Endothelial cell of umbilical vein (primary cell): ENCODE measurements at regions not wholly inside any gene's neighbourhood (a gene's known extent, or its start where the extent isn't known, plus 50 kb on each side); places are given as distances from the start of the nearest gene placed in this dataset.

Source experiments
- BruUV-seq: library from RNA; stranded (reverse); fragments of 400-500 nt; replicated peaks from 2 replicates; lab custom pipeline; 2021; lab: Mats Ljungman, UMichigan
- CTCF ChIA-PET: fragments of 300-600, 350-600 bp; sonication (Branson Sonifier 250); formaldehyde crosslinking; loops from one replicate; lab custom pipeline; 2021; ENCODE audit warnings: antibody characterized with exemption, inconsistent platforms; lab: Charles Lee
- POLR2A ChIA-PET: fragments of 300-600, 350-600 bp; sonication (Branson Sonifier 250); formaldehyde crosslinking; loops from one replicate; lab custom pipeline; 2021; ENCODE audit warnings: antibody characterized with exemption, inconsistent platforms; lab: Charles Lee
- DNase-seq: peaks from one replicate; pipeline ENCODE4 v3.0.0-alpha.2; 2011; ENCODE audit warnings: low read depth, low spot score
- FAIRE-seq: peaks from 2 replicates; lab custom pipeline; 2011; peaks lifted over from hg19 to GRCh38; lab: Jason Lieb, UNC
- H2AFZ ChIP-seq: 2 replicates; pipeline ENCODE4 v1.6.0; 2012; ENCODE audit warnings: low read depth, low read length, control low read depth, inconsistent platforms
- H3K27ac ChIP-seq: 2 replicates; pipeline ENCODE4 v1.5.1; 2011; ENCODE audit warnings: low read depth, mild to moderate bottlenecking, control low read depth, low read length, moderate library complexity; ENCODE audit not compliant: insufficient read depth
- H3K27me3 ChIP-seq, 2 experiments: 2 replicates each; pipeline versions ENCODE4 v1.6.0 to v1.6.1; 2011; ENCODE audit warnings: low read length in 2 of 2, mixed read lengths in 1 of 2; ENCODE audit not compliant: control insufficient read depth in 2 of 2, insufficient read depth in 2 of 2
- H3K36me3 ChIP-seq, 2 experiments: 2 replicates in 1 of 2; 3 replicates in 1 of 2; pipeline ENCODE4 v1.5.1; 2011; ENCODE audit warnings: low read length in 2 of 2, mild to moderate bottlenecking in 1 of 2, moderate library complexity in 1 of 2; ENCODE audit not compliant: control insufficient read depth in 2 of 2, insufficient read depth in 2 of 2; ENCODE audit errors: extremely low read depth in 1 of 2
- H3K4me1 ChIP-seq: 3 replicates; pipeline ENCODE4 v1.5.1; 2011; ENCODE audit warnings: mild to moderate bottlenecking, low read length; ENCODE audit not compliant: control insufficient read depth, insufficient read depth; ENCODE audit errors: extremely low read depth
- H3K4me2 ChIP-seq: 2 replicates; pipeline ENCODE4 v1.6.1; 2011; ENCODE audit warnings: low read length, control low read depth, mixed read lengths; ENCODE audit not compliant: insufficient read depth
- H3K4me3 ChIP-seq, 3 experiments: fragments of 200-600 bp in 1 of 3; sonication (generic), shearing (Covaris generic) in 1 of 3; replicated peaks in 1 of 3; 2 replicates each; pipeline ENCODE4 v1.5.1; 2011 to 2016; ENCODE audit warnings: control low read depth in 3 of 3, low read length in 3 of 3, mild to moderate bottlenecking in 2 of 3, inconsistent platforms in 1 of 3, low read depth in 1 of 3, moderate library complexity in 1 of 3; ENCODE audit not compliant: insufficient read depth in 1 of 3
- H3K79me2 ChIP-seq: 2 replicates; pipeline ENCODE4 v1.6.0; 2012; ENCODE audit warnings: low read length, inconsistent platforms; ENCODE audit not compliant: control insufficient read depth, insufficient read depth
- H3K9ac ChIP-seq: replicated peaks from 2 replicates; pipeline ENCODE3; 2011; ENCODE audit warnings: low read length, control low read depth; ENCODE audit not compliant: insufficient read depth; ENCODE audit errors: extremely low read depth
- H3K9me1 ChIP-seq: replicated peaks from 3 replicates; pipeline ENCODE4 v1.6.0; 2011; ENCODE audit warnings: mild to moderate bottlenecking, low read length; ENCODE audit not compliant: control insufficient read depth, insufficient read depth; ENCODE audit errors: extremely low read depth
- H3K9me3 ChIP-seq: replicated peaks from 2 replicates; pipeline ENCODE4 v1.5.1; 2012; ENCODE audit warnings: low read length, inconsistent platforms; ENCODE audit not compliant: control insufficient read depth, insufficient read depth
- H4K20me1 ChIP-seq: replicated peaks from 2 replicates; pipeline ENCODE3; 2011; ENCODE audit warnings: mild to moderate bottlenecking, low read length; ENCODE audit not compliant: control insufficient read depth, insufficient read depth; ENCODE audit errors: extremely low read depth
- EZH2 ChIP-seq: IDR thresholded peaks from 2 replicates; pipeline ENCODE4 v1.6.1; 2012; ENCODE audit warnings: borderline replicate concordance, low read depth, mild to moderate bottlenecking, moderate library complexity, low read length, inconsistent platforms; ENCODE audit not compliant: severe bottlenecking
- FOS ChIP-seq: IDR thresholded peaks from 2 replicates; pipeline ENCODE4 v1.6.1; 2011; ENCODE audit warnings: mild to moderate bottlenecking, low read length, moderate library complexity, borderline replicate concordance; ENCODE audit not compliant: insufficient read depth
- GATA2 ChIP-seq: IDR thresholded peaks from 2 replicates; pipeline ENCODE4 v1.7.0; 2011; ENCODE audit warnings: low read depth, mild to moderate bottlenecking, moderate library complexity, mixed read lengths, low read length; ENCODE audit not compliant: insufficient read length, insufficient read depth
- JUN ChIP-seq: IDR thresholded peaks from 2 replicates; pipeline ENCODE4 v1.6.1; 2011; ENCODE audit warnings: borderline replicate concordance, low read depth; ENCODE audit not compliant: insufficient read length, insufficient read depth
- MYC ChIP-seq: IDR thresholded peaks from one replicate; pipeline ENCODE4 v1.6.1; 2011; ENCODE audit warnings: mild to moderate bottlenecking, low read depth, low read length
- POLR2A ChIP-seq: IDR thresholded peaks from 2 replicates; pipeline ENCODE4 v1.6.1; 2012; ENCODE audit warnings: low read depth, mild to moderate bottlenecking, control low read depth, low read length
- POLR2AphosphoS5 ChIP-seq: IDR thresholded peaks from 2 replicates; pipeline ENCODE4 v1.6.1; 2012; ENCODE audit warnings: low read depth, mild to moderate bottlenecking, control low read depth, low read length, moderate library complexity; ENCODE audit not compliant: insufficient read depth
- dilution Hi-C: fragments of 300-500 bp; cut with MboI; formaldehyde crosslinking; loops from one replicate; pipeline ENCODE4 v1.15.0; 2019; ENCODE audit warnings: low sequenced_read_pairs; ENCODE audit not compliant: extremely low pct_ligation_motif_present
- intact Hi-C: fragments of 100-400 bp; cut with micrococcal nuclease; formaldehyde crosslinking; loops from one replicate; pipeline ENCODE4 v1.10.0; 2022
- TF ChIP-seq, protein P1 (sequence below), 2 donors: IDR thresholded peaks; 1 replicate in 1 of 2; 2 replicates in 1 of 2; pipeline ENCODE4 v1.5.1; 2011; ENCODE audit warnings: low read length in 2 of 2, mild to moderate bottlenecking in 2 of 2, moderate library complexity in 2 of 2, control low read depth in 1 of 2, inconsistent platforms in 1 of 2, low read depth in 1 of 2; ENCODE audit not compliant: insufficient read depth in 1 of 2; ENCODE audit errors: extremely low read depth in 1 of 2
- TF ChIP-seq, protein P2 (sequence below): IDR thresholded peaks from 2 replicates; pipeline ENCODE4 v1.6.1; 2011; ENCODE audit not compliant: insufficient read depth, insufficient read length

DNA sequence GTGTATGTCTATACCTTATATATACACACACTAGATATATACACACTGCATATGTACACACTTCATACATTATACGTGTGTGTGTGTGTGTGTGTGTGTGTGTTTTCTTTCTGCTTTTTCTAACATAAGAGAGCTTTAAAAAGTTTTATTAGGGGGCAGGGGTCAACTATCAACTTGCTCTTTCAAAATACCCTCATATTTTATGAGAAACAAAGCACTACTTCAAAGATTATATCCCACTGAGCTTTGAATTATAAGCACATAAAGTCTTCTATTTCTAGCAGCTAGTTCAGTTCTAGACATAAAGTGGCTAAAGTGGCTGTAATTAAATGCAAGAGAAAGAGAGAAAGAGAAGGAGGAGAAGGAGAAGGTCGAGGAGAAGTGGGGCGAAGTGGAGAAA is 1361.3 kb downstream of the ZPLD1 start:
- TF ChIP-seq, protein P1, sequence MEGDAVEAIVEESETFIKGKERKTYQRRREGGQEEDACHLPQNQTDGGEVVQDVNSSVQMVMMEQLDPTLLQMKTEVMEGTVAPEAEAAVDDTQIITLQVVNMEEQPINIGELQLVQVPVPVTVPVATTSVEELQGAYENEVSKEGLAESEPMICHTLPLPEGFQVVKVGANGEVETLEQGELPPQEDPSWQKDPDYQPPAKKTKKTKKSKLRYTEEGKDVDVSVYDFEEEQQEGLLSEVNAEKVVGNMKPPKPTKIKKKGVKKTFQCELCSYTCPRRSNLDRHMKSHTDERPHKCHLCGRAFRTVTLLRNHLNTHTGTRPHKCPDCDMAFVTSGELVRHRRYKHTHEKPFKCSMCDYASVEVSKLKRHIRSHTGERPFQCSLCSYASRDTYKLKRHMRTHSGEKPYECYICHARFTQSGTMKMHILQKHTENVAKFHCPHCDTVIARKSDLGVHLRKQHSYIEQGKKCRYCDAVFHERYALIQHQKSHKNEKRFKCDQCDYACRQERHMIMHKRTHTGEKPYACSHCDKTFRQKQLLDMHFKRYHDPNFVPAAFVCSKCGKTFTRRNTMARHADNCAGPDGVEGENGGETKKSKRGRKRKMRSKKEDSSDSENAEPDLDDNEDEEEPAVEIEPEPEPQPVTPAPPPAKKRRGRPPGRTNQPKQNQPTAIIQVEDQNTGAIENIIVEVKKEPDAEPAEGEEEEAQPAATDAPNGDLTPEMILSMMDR (IDR thresholded peaks at IDR 0.05; ENCODE audit: extremely low read depth in 1 of 2, insufficient read depth in 1 of 2, low read depth in 1 of 2, low read length in 2 of 2), result no peak
- TF ChIP-seq FOS (no peak), POLR2AphosphoS5 (no peak), JUN (no peak)
- Histone ChIP-seq H3K79me2 (no peaks in the 10 kb centered on the region), H2AFZ (no peak overlapping the region), H3K27me3 (no peaks in the 10 kb centered on the region), H3K4me3 (no peak overlapping the region), H3K9me1 (no peaks in the 10 kb centered on the region), H3K4me2 (no peak overlapping the region), H3K9me3 (no peaks in the 10 kb centered on the region), H3K4me1 (no peaks in the 10 kb centered on the region), H3K27ac (no peak overlapping the region), H4K20me1 (no peaks in the 10 kb centered on the region), H3K9ac (no peak overlapping the region), H3K36me3 (no peaks in the 10 kb centered on the region)
- dilution Hi-C loops, result no loop called here
- intact Hi-C loops, result no loop called here
- DNase-seq, result no peak
- POLR2A ChIA-PET, result no interaction called here
- FAIRE-seq, result no peak
- CTCF ChIA-PET, result no interaction called here
- no TSS peak for BruUV-seq

DNA sequence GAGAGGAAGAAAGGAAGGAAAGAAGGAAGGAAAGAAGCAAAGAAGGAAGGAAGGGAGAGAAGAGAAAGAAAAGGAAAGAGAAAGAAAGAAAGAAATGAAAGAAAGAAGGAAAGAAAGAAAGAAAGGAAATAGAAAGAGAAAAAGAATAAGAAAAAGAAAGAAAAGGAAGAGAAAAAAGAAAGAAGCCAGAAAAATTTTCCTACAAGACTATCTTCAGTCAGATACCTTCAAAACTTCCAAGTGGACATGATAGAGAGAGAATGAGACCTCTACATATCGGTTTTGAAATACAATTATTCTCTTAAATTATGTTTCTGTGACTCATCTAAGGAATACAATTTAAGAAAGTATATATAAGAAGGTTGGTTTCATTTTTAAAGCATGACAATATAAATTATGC is 1369.0 kb downstream of the ZPLD1 start:
- intact Hi-C loops, result no loop called here
- no TSS peak for BruUV-seq
- H3K4me2 ChIP-seq, result no peak overlapping the region
- no peak overlapping the region for H3K27ac ChIP-seq
- H3K4me1 ChIP-seq, result no peaks in the 10 kb centered on the region
- H3K27me3 ChIP-seq, result no peaks in the 10 kb centered on the region
- H2AFZ ChIP-seq, result no peak overlapping the region
- DNase-seq (no peak), FAIRE-seq (no peak)
- no peaks in the 10 kb centered on the region for H3K79me2 ChIP-seq
- CTCF ChIA-PET, result no interaction called here
- H3K4me3 ChIP-seq, result no peak overlapping the region
- no peaks in the 10 kb centered on the region for H3K9me1 ChIP-seq
- H3K9me3 ChIP-seq, result no peaks in the 10 kb centered on the region
- dilution Hi-C loops, result no loop called here
- H3K9ac ChIP-seq, result no peak overlapping the region
- TF ChIP-seq FOS, result no peak
- no peak for TF ChIP-seq MYC
- TF ChIP-seq POLR2AphosphoS5, result no peak
- no peak for TF ChIP-seq EZH2
- no peak for TF ChIP-seq JUN
- no peak for TF ChIP-seq GATA2
- TF ChIP-seq, protein P2, sequence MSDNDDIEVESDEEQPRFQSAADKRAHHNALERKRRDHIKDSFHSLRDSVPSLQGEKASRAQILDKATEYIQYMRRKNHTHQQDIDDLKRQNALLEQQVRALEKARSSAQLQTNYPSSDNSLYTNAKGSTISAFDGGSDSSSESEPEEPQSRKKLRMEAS, result no peak
- TF ChIP-seq POLR2A, result no peak
- TF ChIP-seq, protein P1 (IDR thresholded peaks at IDR 0.05; ENCODE audit: extremely low read depth in 1 of 2, insufficient read depth in 1 of 2, low read depth in 1 of 2, low read length in 2 of 2), result no peak
- POLR2A ChIA-PET, result no interaction called here
- no peaks in the 10 kb centered on the region for H3K36me3 ChIP-seq
- no peaks in the 10 kb centered on the region for H4K20me1 ChIP-seq
